CD4-positive, alpha-beta T cell treated with Interleukin-10 for 1 hour (primary cell): ENCODE measurements at regions not wholly inside any gene's neighbourhood (a gene's known extent, or its start where the extent isn't known, plus 50 kb on each side); places are given as distances from the start of the nearest gene placed in this dataset.
"Not testable (repeated sequence)": the region's sequence is repeated elsewhere in the genome, so short reads cannot be mapped to it uniquely, and the experiment has no call there.

ENCODE experiments used
- DNase-seq: peaks from one replicate; pipeline ENCODE4 v3.0.0-alpha.2; 2020

- no peak for DNase-seq
These were observed 320.2 kb downstream of the BARHL2 start for GRCh38 chr1:90396917-90397316.

- no peak for DNase-seq
These were observed 322.9 kb downstream of the BARHL2 start for GRCh38 chr1:90394247-90394646.

- DNase-seq, result no peak
These were observed 324.1 kb downstream of the BARHL2 start for GRCh38 chr1:90393025-90393424.

GRCh38 chr1:90391126-90391525 lies 326.0 kb downstream of the BARHL2 start:
- no peak for DNase-seq

- no peak for DNase-seq
These were observed 329.3 kb downstream of the BARHL2 start for GRCh38 chr1:90387805-90388204.

- no peak for DNase-seq
These were observed 330.0 kb downstream of the BARHL2 start for GRCh38 chr1:90386899-90387720.

- DNase-seq, result no peak
These were observed 332.9 kb downstream of the BARHL2 start for GRCh38 chr1:90384193-90384592.

- DNase-seq, result no peak
These were observed 334.9 kb downstream of the BARHL2 start for GRCh38 chr1:90382161-90382560.

GRCh38 chr1:90381598-90381997 lies 335.5 kb downstream of the BARHL2 start:
- no peak for DNase-seq

GRCh38 chr1:90371448-90371813 lies 345.7 kb downstream of the BARHL2 start:
- DNase-seq, result no peak

- no peak for DNase-seq
These were observed 346.2 kb downstream of the BARHL2 start for GRCh38 chr1:90370686-90371447.

- no peak for DNase-seq
These were observed 354.9 kb downstream of the BARHL2 start for GRCh38 chr1:90362163-90362562.

GRCh38 chr1:90361026-90361425 lies 356.1 kb downstream of the BARHL2 start:
- no peak for DNase-seq

- no peak for DNase-seq
These were observed 357.1 kb downstream of the BARHL2 start for GRCh38 chr1:90359994-90360393.

- no peak for DNase-seq
These were observed 358.7 kb downstream of the BARHL2 start for GRCh38 chr1:90358448-90358847.

GRCh38 chr1:90357995-90358394 lies 359.1 kb downstream of the BARHL2 start:
- no peak for DNase-seq

- DNase-seq, result no peak
These were observed 360.1 kb downstream of the BARHL2 start for GRCh38 chr1:90356991-90357390.

- no peak for DNase-seq
These were observed 361.0 kb downstream of the BARHL2 start for GRCh38 chr1:90356101-90356500.

GRCh38 chr1:90354704-90355103 lies 359.8 kb downstream of the ZNF326 start:
- DNase-seq, result no peak

- no peak for DNase-seq
These were observed 356.1 kb downstream of the ZNF326 start for GRCh38 chr1:90351019-90351418.

- DNase-seq, result no peak
These were observed 354.6 kb downstream of the ZNF326 start for GRCh38 chr1:90349510-90349909.

- no peak for DNase-seq
These were observed 354.0 kb downstream of the ZNF326 start for GRCh38 chr1:90348934-90349333.

GRCh38 chr1:90348459-90348858 lies 353.5 kb downstream of the ZNF326 start:
- DNase-seq, result not testable (repeated sequence)

- no peak for DNase-seq
These were observed 352.5 kb downstream of the ZNF326 start for GRCh38 chr1:90347366-90347765.
